HG02763 (cell line): ENCODE measurements at regions not wholly inside any gene's neighbourhood (a gene's known extent, or its start where the extent isn't known, plus 50 kb on each side); places are given as distances from the start of the nearest gene placed in this dataset.

Source experiments
- ATAC-seq: cut with Tn5 transposase; IDR thresholded peaks from one replicate; pipeline ENCODE4 v1.9.1; 2021; ENCODE audit warnings: mild to moderate bottlenecking, moderate library complexity; ENCODE audit not compliant: unreplicated experiment

DNA sequence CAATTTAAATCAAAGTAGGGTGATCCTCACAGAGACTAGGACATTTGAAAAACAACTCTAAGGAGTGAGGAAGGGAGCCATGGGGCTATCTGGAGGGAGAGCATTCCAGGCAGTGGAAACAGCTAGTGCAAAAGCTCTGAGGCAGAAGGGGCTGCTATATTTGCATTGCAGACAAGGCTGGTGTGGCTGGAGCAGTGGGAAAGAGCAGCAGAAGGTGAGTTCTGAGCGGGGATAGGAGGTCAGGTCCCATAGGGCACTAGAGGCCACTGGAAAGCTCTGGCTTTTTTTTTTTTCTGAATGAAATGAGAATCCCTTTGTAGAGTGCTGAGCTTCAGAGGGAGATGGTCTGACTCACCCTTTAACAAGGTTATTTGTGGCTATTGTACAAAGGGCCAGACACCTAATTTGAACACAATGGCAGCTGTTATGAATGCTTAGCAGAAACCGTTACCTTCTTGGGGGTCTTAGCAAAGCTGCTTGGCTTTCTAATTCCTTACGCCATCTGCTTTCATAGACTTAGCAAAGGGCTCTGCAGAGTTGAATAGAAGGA is 291.6 kb downstream of the BUD13 start:
- no peak for ATAC-seq

DNA sequence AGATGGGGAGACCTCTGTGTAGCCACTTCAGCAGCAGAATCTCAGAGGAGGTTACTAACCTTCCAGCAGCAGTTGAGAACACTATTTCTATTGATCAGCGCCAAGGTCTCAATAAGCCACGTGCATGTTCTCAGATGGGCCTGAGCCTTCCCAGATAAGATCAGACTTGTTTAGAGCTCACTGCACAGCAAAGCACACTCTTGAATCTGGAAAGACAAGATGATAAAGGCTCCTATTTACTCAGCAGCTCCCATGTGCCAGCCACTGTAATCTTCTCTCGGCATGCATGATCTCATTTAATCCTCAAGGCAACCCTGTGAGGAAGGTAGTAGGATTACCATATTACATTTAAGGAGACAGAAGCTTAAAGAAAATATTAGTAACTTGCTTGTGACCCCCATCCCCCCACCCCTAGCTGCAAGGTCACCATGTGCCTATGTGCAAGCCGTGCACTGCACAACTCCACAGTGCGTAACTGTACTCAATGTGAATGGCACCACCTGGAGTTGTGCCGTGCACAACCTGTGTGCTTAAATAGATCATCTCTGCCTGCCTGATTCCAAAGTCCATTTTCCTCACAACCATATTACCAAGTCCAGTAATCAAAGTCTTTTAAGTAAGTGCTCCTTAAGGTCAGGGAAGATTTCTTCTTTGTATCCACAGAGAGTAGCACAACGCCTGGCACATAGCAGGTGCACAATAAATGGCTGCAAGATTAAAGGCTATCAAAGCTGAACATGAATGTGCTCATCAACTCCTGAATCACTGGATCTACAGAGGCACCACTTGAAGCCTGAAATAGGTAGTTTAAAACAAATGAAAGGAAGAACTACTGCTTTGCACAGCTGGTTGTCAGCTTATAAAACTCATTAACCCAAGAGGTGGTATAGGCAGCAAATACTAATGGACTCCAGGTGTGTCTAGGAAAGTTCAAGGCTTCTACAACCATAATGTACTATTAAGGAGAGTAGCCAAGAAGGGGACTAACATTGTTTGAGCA is 293.8 kb downstream of the BUD13 start:
- no peak for ATAC-seq

DNA sequence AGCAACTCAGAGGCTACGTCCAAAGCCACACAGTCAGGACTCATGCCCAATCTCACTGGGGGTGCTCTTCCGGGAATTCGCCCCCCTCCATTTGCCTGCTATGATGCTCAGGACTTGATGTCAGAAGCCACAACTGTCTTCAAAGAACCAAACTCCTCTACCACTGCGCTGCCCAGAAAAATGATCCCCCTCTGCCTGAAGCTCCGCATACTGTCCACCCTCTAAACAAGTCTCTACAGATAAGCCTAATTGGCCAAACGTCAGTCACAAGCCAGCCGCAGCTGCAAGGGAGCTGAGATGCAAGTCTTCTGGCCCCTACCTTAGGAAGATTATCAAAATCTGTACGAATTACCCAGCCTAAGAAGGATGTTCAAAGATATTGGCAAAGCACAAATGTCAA is 294.6 kb downstream of the BUD13 start:
- ATAC-seq: no peak

DNA sequence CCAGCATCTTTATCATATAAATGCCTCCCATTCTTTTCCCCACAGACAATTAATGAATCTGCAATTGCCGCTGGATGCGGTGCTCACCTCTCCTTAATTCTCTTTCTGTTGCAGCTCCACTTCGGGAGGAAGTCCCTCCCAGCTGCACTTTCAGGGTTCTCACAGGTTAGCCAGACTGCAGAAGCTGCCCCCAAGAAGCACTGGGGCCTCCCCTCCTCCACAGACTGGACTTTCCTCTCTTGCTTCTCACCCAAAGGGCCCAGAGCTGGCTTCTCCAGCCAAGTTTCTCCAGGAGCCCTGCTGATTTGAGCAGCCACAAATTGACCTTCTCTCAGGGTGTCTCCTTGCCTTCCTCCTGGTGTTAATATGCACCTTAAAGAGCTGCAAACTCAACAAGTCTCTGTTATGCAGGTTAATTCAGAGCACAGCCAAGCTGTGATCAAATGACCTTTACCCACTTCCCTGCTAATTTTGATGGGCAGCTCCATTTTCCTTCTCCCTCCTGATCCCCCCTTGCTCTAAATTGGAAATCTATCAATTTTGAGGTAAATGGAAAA is 298.9 kb downstream of the BUD13 start:
- no peak for ATAC-seq

DNA sequence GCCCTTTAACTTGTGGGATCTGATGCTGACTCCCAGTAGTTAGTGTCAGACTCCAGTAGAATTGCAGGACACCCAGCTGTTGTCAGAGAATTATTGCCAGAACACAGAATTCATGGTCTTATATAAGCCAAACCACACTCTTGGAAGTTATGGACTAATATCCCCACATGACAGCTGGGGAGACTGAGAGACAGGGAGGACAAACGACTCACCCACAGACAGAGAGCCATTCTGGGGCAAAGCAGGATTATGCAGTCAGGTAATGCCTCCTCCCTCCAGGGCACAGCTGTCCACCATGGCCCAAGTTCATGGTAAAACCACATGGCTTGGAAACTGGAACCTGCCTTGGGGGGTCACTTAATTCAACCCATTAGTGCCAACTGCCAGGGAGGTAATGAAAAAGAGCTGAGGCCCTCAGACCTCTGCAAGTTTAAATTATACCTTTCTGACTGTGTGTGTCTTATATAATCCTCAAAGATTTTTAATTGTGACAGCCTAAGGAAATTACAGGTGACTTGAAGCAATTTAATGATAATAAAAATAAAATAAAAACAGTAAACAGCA is 299.5 kb downstream of the BUD13 start:
- no peak for ATAC-seq

DNA sequence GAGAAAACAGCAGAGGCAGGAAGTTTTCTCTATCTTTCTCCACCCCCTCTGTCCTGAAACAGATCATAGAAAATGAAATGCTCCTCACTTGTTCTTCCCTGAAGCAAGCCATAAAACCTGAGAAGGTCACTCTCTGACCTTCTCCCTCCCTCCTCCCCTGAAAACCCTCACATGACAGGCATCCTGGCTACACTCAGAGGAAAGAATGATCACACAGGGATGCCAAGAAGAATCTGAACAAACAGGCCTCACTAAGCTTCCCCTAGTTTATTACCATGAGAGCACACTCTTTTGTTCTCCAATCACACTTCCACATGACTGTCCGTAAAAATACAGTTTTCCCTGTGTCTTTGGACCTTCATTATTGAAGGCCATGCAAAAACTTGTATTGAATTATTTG is 300.1 kb downstream of the BUD13 start:
- no peak for ATAC-seq

DNA sequence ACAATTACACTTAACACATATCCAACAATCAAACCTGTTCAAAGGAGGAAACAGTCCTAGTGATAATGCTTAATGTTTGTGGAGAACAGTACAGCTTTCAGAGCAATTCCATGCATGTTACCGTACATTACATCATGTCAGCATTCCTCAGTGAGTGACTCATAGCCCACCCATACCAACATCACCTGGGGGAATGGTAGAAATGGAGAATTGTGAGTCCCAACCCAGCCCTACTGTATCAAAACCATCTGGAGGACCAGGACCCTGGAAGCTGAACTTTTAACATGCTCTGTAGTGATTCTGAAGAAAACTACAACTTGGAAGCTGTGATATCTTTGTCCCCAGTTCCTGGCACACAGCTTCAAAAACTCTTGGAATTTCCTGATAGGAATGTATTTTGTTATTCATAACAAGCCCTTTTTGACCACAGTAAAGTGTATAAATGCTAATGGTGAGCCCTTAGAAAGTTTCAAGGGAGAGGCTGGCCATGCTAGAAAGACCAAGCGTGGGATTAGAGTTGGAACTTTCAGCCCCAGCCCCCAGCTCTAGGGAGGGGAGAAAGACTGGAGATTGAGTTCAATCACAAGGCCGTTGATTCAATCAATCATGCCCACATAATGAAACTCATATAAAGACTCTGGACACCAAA is 301.1 kb downstream of the BUD13 start:
- ATAC-seq: no peak

DNA sequence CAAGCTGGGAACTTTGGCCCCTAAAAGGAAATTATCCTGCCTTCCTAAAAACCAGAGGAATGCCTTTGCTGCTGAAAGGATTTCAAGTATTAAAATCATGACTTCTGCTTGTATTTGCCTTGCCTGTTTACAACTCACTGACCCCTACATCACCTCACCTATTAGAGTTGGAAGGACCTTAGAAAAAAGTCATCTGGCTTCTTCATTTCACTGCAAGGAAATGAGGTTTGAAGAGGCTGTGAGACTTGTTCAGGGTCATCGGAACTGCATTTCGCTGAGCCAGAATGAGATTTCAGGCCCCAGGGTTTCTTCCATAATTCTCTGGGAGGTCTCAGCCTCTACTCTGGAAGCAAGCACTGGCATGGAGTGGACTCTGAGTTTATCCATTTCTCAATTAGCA is 304.1 kb downstream of the BUD13 start:
- ATAC-seq: no peak

DNA sequence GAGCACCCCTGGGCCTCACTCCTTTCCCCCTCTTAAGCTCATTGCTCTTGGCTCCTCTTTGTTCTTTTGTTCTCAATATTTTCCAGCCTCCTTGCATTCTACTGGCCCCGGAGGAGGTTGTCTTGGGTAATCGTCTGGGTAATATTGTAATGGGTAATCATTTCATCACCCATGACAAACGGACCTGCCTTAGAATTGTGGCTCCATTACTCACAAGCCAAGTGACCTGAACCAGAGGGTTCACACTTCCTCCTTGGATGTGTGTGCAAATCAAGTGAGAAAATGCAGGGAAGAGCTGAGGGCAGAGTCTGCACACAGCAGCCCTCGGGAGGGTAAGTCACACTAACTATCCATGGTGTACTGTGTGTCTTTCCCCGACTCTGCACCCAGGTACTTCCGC is 305.0 kb downstream of the BUD13 start:
- no peak for ATAC-seq

DNA sequence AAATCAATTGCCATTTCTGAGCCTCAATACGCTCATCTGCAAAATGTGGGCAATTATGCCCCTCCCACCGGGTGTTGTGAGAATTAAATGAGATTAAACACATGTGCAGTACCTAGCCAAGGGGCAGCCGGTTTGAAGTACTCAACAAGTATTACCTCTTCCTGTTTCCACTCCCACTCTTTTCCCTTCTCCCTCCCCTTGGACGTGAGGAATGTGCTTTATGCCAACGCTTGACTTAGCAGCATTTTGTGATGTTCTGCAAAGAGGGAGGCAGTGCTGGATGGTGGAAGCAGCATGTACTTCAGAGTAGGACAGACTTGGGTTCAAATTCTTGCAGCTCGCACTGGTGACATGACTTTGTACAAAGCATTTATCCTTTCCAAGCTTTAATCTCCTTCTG is 306.0 kb downstream of the BUD13 start:
- no peak for ATAC-seq

DNA sequence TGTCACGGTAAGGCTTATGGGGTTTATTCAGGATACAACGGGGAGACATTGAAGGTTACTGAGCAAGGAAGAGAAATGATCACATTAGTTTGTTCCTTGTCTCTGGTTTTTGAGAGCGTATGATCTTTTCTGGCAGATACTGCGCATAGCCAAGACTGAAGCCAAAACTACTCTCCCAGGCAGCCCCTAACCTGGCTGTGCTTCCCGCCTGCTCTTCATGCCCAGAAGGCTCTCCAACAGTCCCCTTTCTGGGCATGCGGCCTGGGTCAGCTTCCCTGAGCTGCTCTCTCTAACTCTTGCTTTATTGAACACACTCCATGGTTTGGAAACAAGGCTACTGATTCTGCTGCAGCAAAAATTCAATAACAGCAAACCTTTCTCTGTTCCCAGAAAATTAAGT is 306.6 kb downstream of the BUD13 start:
- no peak for ATAC-seq

DNA sequence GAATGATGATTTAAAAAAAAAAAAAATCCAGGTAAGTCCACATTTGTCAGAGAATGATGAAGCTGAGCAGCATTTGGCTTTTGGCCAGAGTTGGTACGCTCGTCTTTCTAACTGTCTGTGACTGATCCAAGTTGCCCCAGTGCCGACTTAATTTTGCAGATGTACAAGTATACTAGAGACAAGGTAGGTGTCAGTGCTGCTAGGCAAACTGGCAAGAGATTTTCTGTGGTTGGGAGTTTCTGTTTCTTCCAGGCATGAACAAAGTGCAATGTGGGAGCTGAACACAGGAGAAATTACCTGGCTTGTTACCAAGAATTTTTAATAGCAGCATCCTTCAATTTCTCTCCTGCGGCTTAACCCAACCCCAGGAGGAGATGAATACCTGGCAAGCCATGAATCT is 307.7 kb downstream of the BUD13 start:
- ATAC-seq: no peak

DNA sequence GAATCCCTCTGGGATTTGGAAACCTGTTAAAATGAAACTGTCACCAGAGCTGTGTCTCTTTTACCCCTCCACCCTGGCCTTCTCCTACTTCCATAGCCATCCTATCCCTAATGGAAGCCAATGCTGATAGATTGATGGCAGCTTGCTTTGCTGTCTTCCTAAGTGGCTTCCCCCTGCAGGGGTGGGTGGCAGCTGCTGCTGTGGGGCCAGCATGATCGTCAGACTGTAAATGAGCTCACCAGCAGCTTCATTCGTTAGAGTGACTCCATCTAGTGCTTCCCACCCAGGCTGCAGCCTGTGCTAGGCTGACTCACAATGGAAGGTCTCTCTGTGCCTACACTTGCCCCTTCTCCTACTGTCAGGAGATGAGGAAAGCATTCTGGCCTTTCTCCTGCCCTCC is 311.0 kb downstream of the BUD13 start:
- ATAC-seq: no peak

DNA sequence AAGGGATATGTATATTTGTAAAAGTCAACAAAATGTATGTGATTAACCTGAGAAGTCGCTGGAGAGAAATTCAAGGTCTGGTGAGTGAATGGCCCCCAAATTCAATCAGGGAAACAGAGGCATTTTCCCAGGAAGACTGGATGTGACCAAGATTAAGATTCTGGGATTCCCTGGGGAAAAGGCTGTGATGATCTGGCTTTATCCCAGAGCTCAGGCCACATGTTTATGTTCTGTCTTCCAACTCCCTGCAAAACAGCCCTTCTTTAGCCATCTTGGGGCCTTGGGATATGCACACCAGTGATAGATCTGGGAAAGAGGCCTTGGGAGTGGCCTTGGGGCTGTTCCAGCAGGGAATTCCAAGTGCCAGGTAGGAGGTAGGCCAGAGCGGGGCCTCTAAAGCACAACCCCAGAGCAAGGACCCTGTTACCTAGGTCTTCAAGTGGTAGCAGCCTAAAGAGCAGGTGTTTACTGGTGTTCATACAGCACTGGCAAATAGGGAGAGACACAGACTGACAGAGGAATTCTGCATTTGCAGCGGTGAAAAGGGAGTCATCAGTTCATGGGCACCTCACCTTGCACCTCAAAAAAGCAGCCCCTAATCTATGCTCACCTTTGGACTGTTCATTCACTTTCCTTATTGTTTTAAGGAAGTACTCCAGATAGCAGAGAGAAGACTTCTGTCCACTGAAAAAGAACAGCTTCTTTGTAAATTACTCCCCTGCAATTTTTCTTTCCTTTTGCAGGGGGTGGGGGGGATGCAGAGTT is 312.4 kb downstream of the BUD13 start:
- no peak for ATAC-seq

DNA sequence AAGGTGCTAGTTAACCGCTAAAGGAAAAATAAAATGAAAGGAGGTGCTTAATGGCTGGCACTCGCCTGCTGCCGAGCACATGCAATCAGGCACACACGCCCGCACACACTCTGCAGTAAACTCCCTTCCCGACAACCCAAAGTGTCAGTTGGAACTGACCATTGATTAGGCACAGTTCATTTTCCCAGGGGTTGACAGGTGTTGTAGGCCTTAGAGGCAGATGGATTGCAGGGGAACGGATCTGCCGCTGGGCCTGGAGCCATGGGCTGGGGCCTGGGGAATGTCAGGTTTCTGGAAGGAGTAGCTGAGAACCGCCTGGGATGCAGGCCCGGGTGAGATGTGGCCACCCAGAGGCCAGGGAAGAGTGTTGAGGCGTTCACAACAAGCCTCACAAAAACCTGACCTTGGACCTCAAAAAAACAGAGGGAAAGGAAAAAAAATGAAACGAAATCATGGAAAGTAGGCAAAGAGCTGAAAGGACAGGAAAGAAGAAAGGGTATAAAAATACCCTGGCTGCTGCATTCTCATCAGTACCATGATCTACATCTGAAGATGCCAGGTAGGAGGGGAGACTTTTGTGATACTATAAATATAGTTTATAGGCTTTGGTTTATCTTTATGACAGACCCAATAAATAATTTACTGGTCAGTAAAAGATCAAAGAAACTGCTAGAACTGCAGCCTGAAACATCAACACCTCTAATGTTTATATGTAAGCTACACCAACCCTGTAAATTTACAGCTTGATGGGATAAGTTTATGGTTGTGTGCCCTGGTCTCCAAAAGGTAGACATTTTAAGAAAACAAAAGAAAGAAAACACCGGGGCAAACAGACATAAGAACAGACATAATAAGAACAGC is 313.4 kb downstream of the BUD13 start:
- no peak for ATAC-seq

DNA sequence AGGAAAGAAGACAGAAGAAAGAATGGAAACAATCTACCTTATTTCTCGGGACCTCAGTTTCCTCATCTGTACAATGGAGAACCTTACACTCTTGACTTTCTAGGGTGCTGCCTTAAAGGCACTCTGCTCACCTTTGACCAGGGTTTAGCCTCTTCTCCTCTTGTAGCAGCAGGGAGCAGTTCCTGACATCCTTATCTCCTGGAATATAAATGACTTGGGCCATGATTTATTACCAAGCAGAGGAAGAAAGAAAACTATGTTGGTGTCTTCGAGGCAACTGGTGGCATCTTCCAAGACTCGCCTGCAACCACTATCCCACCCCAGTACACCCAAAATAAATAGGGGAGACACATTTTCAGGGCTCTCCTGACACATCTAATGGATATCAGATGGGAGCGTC is 314.2 kb downstream of the BUD13 start:
- ATAC-seq: no peak

DNA sequence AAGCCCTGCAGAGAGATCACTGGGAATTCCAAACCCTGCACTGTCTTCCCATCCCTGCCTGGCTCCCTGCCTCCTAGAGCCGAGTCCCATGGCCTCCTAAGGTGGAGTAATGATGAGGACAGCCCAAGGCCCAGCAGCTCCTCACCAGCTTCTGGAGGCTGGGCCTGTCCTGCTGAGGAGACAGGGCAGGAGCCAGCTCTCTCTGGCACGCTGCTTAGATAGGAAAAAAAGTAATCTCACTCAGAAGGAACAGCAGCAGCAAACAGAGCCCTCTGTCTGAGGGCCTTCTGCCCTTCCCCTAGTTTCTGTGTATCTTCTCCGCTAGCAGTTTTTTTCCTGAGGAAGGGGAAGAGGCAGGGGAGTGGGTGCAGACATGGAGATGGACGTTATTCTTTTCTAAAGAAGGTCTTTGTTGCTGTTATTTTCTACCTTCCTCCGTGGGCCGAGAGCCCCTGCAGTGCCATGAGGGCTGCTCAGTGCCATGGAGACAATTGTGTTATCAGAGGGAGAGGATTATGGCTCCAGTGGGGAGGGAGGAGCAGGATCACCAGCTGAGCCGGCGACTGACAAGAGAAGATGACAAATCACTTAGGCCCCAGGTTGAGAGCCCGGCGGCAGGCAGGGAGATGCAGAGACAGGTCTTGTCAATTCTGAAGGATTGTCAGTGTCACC is 315.3 kb downstream of the BUD13 start:
- ATAC-seq: no peak

DNA sequence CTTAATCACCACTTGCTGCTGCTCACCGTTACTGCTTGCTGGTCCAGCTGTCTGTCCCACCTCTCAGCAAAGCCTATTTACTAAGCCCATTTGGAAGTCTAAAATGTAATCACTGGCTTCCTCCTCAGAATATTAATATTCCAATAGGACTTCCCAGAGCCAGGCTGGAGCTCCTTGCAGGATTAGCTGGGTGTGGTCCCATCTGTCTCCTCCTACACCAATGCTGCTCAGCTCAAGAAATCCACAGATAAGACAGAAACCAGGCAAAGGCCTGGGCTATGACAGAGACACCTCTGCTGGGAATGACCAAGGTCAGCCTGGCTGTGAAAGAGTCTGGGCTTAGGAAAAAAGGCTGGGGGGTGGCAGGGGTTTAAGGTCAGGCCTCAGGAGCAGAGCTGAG is 317.8 kb downstream of the BUD13 start:
- ATAC-seq: no peak

DNA sequence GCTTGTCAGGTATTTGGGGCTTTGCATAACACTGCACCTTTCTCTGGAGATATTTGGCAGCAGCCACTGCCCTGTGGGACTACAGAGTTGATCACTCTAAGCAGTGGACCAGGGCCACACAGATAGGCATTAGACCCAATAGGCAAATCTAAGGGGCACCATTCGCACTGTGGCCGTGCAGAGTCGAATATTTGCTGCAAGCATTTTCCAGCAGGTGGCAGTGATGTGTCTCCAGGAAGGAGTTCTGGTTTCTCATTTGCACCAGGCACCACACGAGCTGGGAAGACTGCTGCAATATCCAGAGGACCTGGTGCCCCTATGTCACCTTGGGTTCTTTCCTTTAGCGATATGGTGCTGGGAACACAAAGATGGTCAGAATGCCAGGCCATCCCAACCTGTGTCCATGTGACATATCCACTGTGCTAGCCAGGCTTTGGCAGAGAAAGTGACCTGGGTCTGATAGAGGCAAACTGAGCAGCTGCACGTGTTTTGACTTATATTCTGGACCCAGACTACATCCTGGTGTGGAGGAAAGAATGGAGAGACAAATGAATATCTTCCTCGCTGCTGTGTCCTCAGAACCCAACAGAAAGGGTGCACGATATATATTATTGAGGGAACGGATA is 318.7 kb downstream of the BUD13 start:
- no peak for ATAC-seq
